ENCODE measurements at regions not wholly inside any gene's neighbourhood (a gene's known extent, or its start where the extent isn't known, plus 50 kb on each side); places are given as distances from the start of the nearest gene placed in this dataset.

DNA sequence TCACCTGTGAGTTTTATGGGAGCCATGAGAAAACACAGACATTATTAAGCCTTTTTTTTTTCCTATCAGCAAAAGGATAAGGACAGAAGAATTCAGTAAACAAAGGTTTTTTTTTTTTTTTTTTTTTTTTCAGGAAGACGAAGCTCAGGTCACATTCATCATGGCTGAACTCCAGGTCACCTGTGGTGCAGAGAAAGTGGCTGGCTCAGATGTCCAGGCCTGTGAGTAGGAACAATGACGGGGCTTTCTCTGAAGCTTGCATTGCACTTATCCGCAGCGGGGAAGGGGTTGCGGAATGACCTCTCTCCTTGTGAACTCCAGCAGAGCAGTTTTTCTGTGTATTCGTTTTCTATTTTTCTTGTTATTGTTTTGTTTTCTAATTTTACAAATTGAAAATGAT lies 759.6 kb upstream of the TMEM132C start:
- Histone ChIP-seq H3K27me3 (replicated peaks; ENCODE audit: control insufficient read depth, insufficient read depth, low read length, poor library complexity, severe bottlenecking) (peaks cover 2% of the 10 kb centered on the region), H3K27ac (ENCODE audit: insufficient read depth, low read length, poor library complexity, severe bottlenecking) (no peak overlapping the region), H3K9me3 (ENCODE audit: control insufficient read depth, low read length) (no peaks in the 10 kb centered on the region), H3K4me3 (ENCODE audit: insufficient read depth, low read depth, low read length, poor library complexity, severe bottlenecking) (no peak overlapping the region), H3K4me1 (ENCODE audit: control insufficient read depth, insufficient read depth, low read length, poor library complexity, severe bottlenecking) (no peaks in the 10 kb centered on the region), H3K36me3 (ENCODE audit: control insufficient read depth, insufficient read depth, low read length) (no peaks in the 10 kb centered on the region)
- no peak for DNase-seq

DNA sequence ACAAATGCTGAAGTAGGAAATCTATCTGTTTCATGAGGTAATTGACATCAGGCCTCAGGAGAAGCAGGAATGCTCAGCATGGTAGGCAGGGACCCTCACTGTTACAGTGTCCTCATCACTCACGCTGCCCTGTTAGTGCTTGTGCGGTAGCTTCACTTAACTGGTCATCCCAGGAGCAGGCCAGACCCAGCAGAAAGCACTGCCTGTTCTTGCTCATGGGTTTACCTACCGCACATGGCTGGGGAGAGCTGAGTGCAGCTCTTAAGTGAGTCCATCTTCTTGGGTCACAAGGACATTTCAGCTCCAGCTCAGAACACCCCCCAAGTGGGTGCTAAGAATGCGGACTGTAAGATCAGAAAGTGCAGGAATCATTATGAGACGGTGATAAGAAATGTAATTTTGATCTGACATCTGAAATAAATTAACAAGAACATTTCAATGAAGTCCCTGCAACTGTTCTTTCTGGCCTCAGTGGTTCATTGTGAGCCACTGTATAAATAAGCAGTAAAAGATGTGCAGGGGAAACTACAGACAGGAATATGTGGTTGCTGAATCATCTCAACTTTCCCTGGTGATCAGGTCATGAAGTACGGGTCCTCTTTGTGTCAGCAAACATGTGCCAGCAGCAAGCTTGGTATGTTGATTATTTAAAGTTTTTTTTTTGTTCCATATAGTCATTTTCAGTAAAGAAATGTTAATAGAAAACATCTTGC lies 757.7 kb upstream of the TMEM132C start:
- Histone ChIP-seq H3K4me3 (ENCODE audit: insufficient read depth, low read depth, low read length, poor library complexity, severe bottlenecking) (no peak overlapping the region), H3K27me3 (replicated peaks; ENCODE audit: control insufficient read depth, insufficient read depth, low read length, poor library complexity, severe bottlenecking) (peaks cover 2% of the 10 kb centered on the region), H3K9me3 (ENCODE audit: control insufficient read depth, low read length) (no peaks in the 10 kb centered on the region), H3K27ac (ENCODE audit: insufficient read depth, low read length, poor library complexity, severe bottlenecking) (no peak overlapping the region), H3K4me1 (ENCODE audit: control insufficient read depth, insufficient read depth, low read length, poor library complexity, severe bottlenecking) (no peaks in the 10 kb centered on the region), H3K36me3 (ENCODE audit: control insufficient read depth, insufficient read depth, low read length) (no peaks in the 10 kb centered on the region)
- DNase-seq, result no peak

DNA sequence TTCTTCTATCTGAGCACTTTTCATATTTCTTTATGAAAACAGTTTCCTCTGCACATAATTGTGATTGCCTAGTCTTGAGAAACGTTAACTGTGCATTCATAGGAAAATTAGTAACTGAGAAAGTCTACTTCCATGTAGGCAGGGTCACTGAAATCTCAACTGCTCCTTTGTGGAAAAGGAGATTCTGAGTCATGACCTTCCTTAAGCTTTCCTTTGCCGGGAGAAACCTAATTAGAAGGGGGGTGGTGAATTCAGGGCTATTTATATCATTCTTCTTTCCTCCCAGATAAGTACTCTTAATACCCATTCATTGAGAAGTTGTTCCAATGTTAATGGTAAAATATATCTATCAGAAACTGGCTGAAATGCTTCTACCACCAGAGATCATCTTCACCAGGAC lies 751.0 kb upstream of the TMEM132C start:
- no peak for DNase-seq
- Histone ChIP-seq H3K9me3 (ENCODE audit: control insufficient read depth, low read length) (no peaks in the 10 kb centered on the region), H3K4me3 (ENCODE audit: insufficient read depth, low read depth, low read length, poor library complexity, severe bottlenecking) (no peak overlapping the region), H3K27me3 (replicated peaks; ENCODE audit: control insufficient read depth, insufficient read depth, low read length, poor library complexity, severe bottlenecking) (no peaks in the 10 kb centered on the region), H3K4me1 (ENCODE audit: control insufficient read depth, insufficient read depth, low read length, poor library complexity, severe bottlenecking) (no peaks in the 10 kb centered on the region), H3K27ac (ENCODE audit: insufficient read depth, low read length, poor library complexity, severe bottlenecking) (no peak overlapping the region), H3K36me3 (ENCODE audit: control insufficient read depth, insufficient read depth, low read length) (no peaks in the 10 kb centered on the region)

DNA sequence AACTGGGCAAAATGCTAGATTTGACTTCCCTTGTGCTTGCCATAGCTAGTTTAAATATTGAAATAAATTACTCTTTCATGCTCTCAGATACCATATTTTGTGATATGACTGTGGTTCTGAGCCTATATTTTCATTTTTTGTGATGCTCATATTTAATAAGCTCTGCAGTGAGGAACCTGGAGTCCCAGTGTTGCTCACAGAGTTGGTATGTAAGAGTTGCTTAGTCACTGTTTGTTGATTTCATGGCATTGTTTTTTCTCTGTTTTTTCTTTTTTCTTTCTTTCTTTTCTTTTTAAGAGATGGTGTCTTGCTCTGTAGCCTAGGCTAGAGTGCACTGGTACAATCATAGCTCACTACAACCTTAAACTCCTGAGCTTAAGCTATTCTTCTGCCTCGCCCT lies 750.5 kb upstream of the TMEM132C start:
- Histone ChIP-seq H3K9me3 (ENCODE audit: control insufficient read depth, low read length) (no peaks in the 10 kb centered on the region), H3K4me3 (ENCODE audit: insufficient read depth, low read depth, low read length, poor library complexity, severe bottlenecking) (no peak overlapping the region), H3K4me1 (ENCODE audit: control insufficient read depth, insufficient read depth, low read length, poor library complexity, severe bottlenecking) (no peaks in the 10 kb centered on the region), H3K27me3 (replicated peaks; ENCODE audit: control insufficient read depth, insufficient read depth, low read length, poor library complexity, severe bottlenecking) (no peaks in the 10 kb centered on the region), H3K27ac (ENCODE audit: insufficient read depth, low read length, poor library complexity, severe bottlenecking) (no peak overlapping the region), H3K36me3 (ENCODE audit: control insufficient read depth, insufficient read depth, low read length) (no peaks in the 10 kb centered on the region)
- DNase-seq, result no peak

DNA sequence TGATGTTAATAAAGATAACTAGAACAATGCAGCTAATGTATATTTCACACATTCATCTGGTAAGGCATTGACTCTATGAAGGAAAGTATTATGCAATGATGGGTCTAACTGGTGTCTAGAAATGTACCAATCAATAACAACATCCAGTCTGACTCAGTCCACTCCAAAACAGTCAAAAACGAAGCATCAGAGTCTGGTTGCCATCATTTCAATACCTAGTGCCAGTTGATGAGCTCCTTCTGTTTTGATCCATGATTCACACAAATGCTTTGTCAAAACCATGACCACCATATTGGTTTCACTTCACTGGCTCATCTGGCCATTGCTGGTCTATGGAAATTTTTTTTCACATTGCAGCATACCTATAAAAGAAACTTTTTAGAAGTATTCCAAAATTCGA lies 747.2 kb upstream of the TMEM132C start:
- no peaks in the 10 kb centered on the region for H3K36me3 ChIP-seq (ENCODE audit: control insufficient read depth, insufficient read depth, low read length)
- no peak for DNase-seq
- H3K4me3 ChIP-seq (ENCODE audit: insufficient read depth, low read depth, low read length, poor library complexity, severe bottlenecking), result no peak overlapping the region
- H3K27me3 ChIP-seq (replicated peaks; ENCODE audit: control insufficient read depth, insufficient read depth, low read length, poor library complexity, severe bottlenecking), result no peaks in the 10 kb centered on the region
- H3K9me3 ChIP-seq (ENCODE audit: control insufficient read depth, low read length), result no peaks in the 10 kb centered on the region
- H3K27ac ChIP-seq (ENCODE audit: insufficient read depth, low read length, poor library complexity, severe bottlenecking), result no peak overlapping the region
- no peaks in the 10 kb centered on the region for H3K4me1 ChIP-seq (ENCODE audit: control insufficient read depth, insufficient read depth, low read length, poor library complexity, severe bottlenecking)

DNA sequence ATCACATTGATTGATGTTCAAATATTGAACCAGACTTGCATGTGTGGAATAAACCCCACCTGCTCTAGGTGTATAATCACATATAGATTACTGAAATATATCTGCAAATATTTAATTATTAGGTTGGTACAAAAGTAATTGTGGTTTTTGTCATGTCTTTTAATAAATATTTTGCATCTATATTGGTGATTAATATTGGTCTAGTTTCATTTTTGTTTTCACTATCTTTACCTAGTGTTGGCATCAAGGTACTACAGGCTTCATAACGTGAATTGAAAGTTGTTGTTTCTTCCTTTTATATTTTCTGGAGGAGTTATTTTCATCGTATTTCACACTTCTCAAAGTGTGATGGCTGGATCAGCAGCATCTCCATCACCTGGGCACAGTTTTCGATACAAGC lies 740.0 kb upstream of the TMEM132C start:
- no peak overlapping the region for H3K27ac ChIP-seq (ENCODE audit: insufficient read depth, low read length, poor library complexity, severe bottlenecking)
- H3K36me3 ChIP-seq (ENCODE audit: control insufficient read depth, insufficient read depth, low read length), result no peaks in the 10 kb centered on the region
- no peaks in the 10 kb centered on the region for H3K27me3 ChIP-seq (replicated peaks; ENCODE audit: control insufficient read depth, insufficient read depth, low read length, poor library complexity, severe bottlenecking)
- no peak for DNase-seq
- no peak overlapping the region for H3K4me3 ChIP-seq (ENCODE audit: insufficient read depth, low read depth, low read length, poor library complexity, severe bottlenecking)
- H3K4me1 ChIP-seq (ENCODE audit: control insufficient read depth, insufficient read depth, low read length, poor library complexity, severe bottlenecking), result no peaks in the 10 kb centered on the region
- no peaks in the 10 kb centered on the region for H3K9me3 ChIP-seq (ENCODE audit: control insufficient read depth, low read length)

DNA sequence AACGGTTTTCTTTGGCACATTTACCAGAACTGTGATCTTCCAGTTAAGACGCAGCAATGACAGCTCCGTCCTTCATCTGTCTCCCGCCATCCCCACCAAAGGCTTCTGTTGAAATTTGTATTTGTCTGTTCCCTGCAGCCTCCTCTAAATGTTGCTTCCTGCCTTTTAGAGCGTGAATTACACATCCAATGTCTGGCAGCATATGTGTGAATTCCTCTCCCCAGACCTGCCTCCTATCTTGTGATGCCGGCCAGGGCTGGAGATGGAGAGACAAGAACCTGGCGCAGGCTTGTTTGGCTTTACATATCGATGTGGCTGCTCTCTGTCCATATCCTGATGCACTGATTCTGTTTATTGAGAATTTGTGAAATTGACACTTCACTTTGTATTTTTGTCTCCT lies 738.4 kb upstream of the TMEM132C start:
- Histone ChIP-seq H3K9me3 (ENCODE audit: control insufficient read depth, low read length) (no peaks in the 10 kb centered on the region), H3K27me3 (replicated peaks; ENCODE audit: control insufficient read depth, insufficient read depth, low read length, poor library complexity, severe bottlenecking) (no peaks in the 10 kb centered on the region), H3K36me3 (ENCODE audit: control insufficient read depth, insufficient read depth, low read length) (no peaks in the 10 kb centered on the region), H3K4me1 (ENCODE audit: control insufficient read depth, insufficient read depth, low read length, poor library complexity, severe bottlenecking) (no peaks in the 10 kb centered on the region), H3K4me3 (ENCODE audit: insufficient read depth, low read depth, low read length, poor library complexity, severe bottlenecking) (no peak overlapping the region), H3K27ac (ENCODE audit: insufficient read depth, low read length, poor library complexity, severe bottlenecking) (no peak overlapping the region)
- DNase-seq, result no peak

DNA sequence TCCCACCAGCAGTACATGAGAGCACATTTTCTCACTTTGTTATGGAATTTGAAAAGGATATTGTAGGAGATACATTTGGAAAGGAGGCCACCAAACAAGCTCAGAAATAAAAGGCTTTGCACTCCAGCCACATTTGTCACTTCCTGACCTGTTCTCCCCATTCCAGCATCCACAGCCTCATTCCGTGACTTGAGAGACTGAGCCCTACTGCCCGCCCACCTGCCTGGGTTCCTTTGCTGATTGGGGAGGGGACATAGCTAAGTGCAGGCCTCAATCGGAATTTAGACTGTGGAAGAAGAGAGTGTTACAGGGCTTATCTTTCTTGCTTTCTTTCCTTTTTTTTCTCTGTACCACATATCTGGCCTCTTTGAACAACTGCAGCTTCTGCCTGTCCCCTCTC lies 735.4 kb upstream of the TMEM132C start:
- Histone ChIP-seq H3K4me3 (ENCODE audit: insufficient read depth, low read depth, low read length, poor library complexity, severe bottlenecking) (no peak overlapping the region), H3K4me1 (ENCODE audit: control insufficient read depth, insufficient read depth, low read length, poor library complexity, severe bottlenecking) (no peaks in the 10 kb centered on the region), H3K9me3 (ENCODE audit: control insufficient read depth, low read length) (no peaks in the 10 kb centered on the region), H3K27ac (ENCODE audit: insufficient read depth, low read length, poor library complexity, severe bottlenecking) (no peak overlapping the region), H3K36me3 (ENCODE audit: control insufficient read depth, insufficient read depth, low read length) (no peaks in the 10 kb centered on the region), H3K27me3 (replicated peaks; ENCODE audit: control insufficient read depth, insufficient read depth, low read length, poor library complexity, severe bottlenecking) (no peaks in the 10 kb centered on the region)
- no peak for DNase-seq

DNA sequence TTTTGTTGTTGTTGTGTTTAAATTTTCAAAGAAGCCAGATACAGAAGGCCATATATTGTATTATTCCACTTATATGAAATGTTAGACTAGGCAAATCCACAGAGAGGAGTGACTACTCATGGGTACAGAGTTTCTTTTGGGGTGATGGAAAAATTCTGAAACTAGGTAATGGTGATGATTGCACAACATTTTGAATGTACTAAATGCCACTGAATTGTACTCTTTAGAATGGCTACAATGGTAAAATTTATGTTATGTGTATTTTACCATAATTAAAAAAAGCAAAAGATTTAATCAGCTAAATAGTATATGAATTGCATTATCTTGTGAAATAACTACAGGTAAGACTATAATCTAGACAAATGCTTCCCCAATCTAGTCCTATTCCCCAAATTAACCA lies 733.6 kb upstream of the TMEM132C start:
- DNase-seq, result no peak
- Histone ChIP-seq H3K36me3 (ENCODE audit: control insufficient read depth, insufficient read depth, low read length) (no peaks in the 10 kb centered on the region), H3K4me1 (ENCODE audit: control insufficient read depth, insufficient read depth, low read length, poor library complexity, severe bottlenecking) (no peaks in the 10 kb centered on the region), H3K9me3 (ENCODE audit: control insufficient read depth, low read length) (no peaks in the 10 kb centered on the region), H3K27me3 (replicated peaks; ENCODE audit: control insufficient read depth, insufficient read depth, low read length, poor library complexity, severe bottlenecking) (no peaks in the 10 kb centered on the region), H3K4me3 (ENCODE audit: insufficient read depth, low read depth, low read length, poor library complexity, severe bottlenecking) (no peak overlapping the region), H3K27ac (ENCODE audit: insufficient read depth, low read length, poor library complexity, severe bottlenecking) (no peak overlapping the region)

DNA sequence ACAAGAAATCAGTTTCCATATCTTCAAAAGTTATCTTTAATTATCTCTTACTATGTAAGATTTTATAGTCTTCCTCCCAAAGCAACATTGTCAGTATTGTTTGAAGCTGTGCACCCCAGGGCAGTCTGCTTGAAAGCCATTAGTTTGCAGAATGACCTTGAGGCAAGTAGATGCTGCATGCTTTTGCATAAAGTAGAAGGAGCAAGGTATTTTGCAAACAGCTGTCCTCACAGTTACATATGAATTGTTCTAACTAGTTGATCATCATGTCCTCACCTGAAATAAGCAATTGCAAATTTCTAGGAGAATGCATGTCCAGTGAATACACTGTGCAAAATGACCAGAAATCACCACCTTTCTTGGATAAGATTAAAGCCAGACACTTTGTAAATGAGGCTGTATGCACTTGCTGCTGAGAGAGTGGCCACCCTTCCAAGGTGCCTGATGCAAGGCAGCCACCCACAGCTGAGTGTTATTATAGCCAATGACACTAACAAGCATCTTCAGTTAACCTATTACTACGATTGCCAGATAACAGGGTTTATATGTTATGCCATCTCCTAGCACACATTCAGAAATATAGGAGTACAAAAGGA lies 730.0 kb upstream of the TMEM132C start:
- Histone ChIP-seq H3K27ac (ENCODE audit: insufficient read depth, low read length, poor library complexity, severe bottlenecking) (no peak overlapping the region), H3K4me1 (ENCODE audit: control insufficient read depth, insufficient read depth, low read length, poor library complexity, severe bottlenecking) (no peaks in the 10 kb centered on the region), H3K9me3 (ENCODE audit: control insufficient read depth, low read length) (no peaks in the 10 kb centered on the region), H3K27me3 (replicated peaks; ENCODE audit: control insufficient read depth, insufficient read depth, low read length, poor library complexity, severe bottlenecking) (no peaks in the 10 kb centered on the region), H3K36me3 (ENCODE audit: control insufficient read depth, insufficient read depth, low read length) (no peaks in the 10 kb centered on the region), H3K4me3 (ENCODE audit: insufficient read depth, low read depth, low read length, poor library complexity, severe bottlenecking) (no peak overlapping the region)
- DNase-seq, result no peak

Data from effector memory CD4-positive, alpha-beta T cell (primary cell).